HepG2 (cell line): ENCODE measurements at regions not wholly inside any gene's neighbourhood (a gene's known extent, or its start where the extent isn't known, plus 50 kb on each side); places are given as distances from the start of the nearest gene placed in this dataset.

Experiments
- ATF4 ChIP-seq, 2 experiments: fragments of 450-650 bp in 1 of 2; sonication (generic) in 1 of 2; formaldehyde crosslinking; IDR thresholded peaks; 2 replicates each; pipeline versions ENCODE4 v1.5.0 to v1.8.0; 2020 to 2022; ENCODE audit warnings: mild to moderate bottlenecking in 1 of 2, missing genetic modification reagents in 1 of 2
- CEBPG ChIP-seq: IDR thresholded peaks from 2 replicates; pipeline ENCODE4 v1.6.1; 2016
- ETS1 ChIP-seq: sonication (generic); formaldehyde crosslinking; IDR thresholded peaks from 2 replicates; pipeline ENCODE4 v1.4.0; 2020; ENCODE audit warnings: missing genetic modification reagents
- FOXA3 ChIP-seq: IDR thresholded peaks from 2 replicates; pipeline ENCODE4 v1.6.1; 2016; ENCODE audit warnings: missing genetic modification reagents, missing compliant biosample characterization
- PAXIP1 ChIP-seq: sonication (generic); formaldehyde crosslinking; conservative IDR thresholded peaks from 2 replicates; pipeline ENCODE4 v1.4.0; 2020; ENCODE audit warnings: mild to moderate bottlenecking, missing genetic modification reagents, moderate library complexity
- RBM22 ChIP-seq: fragments of 200-400 bp; formaldehyde crosslinking; optimal IDR thresholded peaks from 2 replicates; pipeline ENCODE3; 2017; ENCODE audit warnings: mild to moderate bottlenecking, low read length, moderate library complexity
- RERE ChIP-seq: IDR thresholded peaks from 2 replicates; pipeline ENCODE4 v1.6.1; 2016; ENCODE audit warnings: low read depth, missing genetic modification reagents, missing compliant biosample characterization
- RFXAP ChIP-seq: sonication (generic); formaldehyde crosslinking; IDR thresholded peaks from 2 replicates; pipeline ENCODE4 v1.4.0; 2020; ENCODE audit warnings: missing genetic modification reagents, borderline replicate concordance
- SMARCE1 ChIP-seq: fragments of 450-650 bp; IDR thresholded peaks from 2 replicates; pipeline ENCODE4 v1.6.1; 2017; ENCODE audit warnings: borderline replicate concordance
- ZBTB37 ChIP-seq: sonication (generic); formaldehyde crosslinking; IDR thresholded peaks from 2 replicates; pipeline ENCODE4 v1.4.0; 2020; ENCODE audit warnings: mild to moderate bottlenecking, missing genetic modification reagents
- ZNF232 ChIP-seq: sonication (generic); formaldehyde crosslinking; IDR thresholded peaks from 2 replicates; pipeline ENCODE4 v1.4.0; 2020; ENCODE audit warnings: missing genetic modification reagents, borderline replicate concordance
- ZNF605 ChIP-seq: sonication (generic); formaldehyde crosslinking; IDR thresholded peaks from 2 replicates; pipeline ENCODE4 v1.8.0; 2022; ENCODE audit warnings: mild to moderate bottlenecking, missing genetic modification reagents
- ZNF839 ChIP-seq: sonication (generic); formaldehyde crosslinking; IDR thresholded peaks from 2 replicates; pipeline ENCODE4 v1.4.0; 2020; ENCODE audit warnings: missing genetic modification reagents, mild to moderate bottlenecking, borderline replicate concordance

DNA sequence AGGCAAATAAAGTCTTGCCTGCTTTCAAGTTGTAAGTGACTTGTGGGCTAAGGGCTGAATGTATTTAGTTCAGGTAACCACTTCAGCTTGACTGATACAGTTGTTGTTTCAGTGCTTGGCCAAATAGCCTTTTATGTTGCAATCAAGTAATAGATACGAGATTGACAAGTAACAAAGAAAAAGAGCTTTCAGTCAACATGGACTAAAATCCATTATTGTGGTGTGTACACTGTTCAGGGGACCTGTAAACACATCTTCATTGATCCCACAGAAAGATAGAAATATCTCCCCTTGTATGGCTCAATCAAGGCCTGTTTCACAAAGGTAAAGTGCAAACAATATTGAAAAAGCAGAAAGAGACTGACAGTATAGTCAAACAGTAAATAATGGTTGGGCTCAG, 224.8 kb upstream of the TMCO5A start (continued):
- TF ChIP-seq ETS1 (no peak), CEBPG (0 out of 2 replicates have a peak, but pooled peaks have one; percentile 9), PAXIP1 (CRISPR knock-in tag) (0 out of 2 replicates have a peak, but pooled peaks have one; percentile 23), RERE (CRISPR knock-in tag) (peak; percentile 97), FOXA3 (CRISPR knock-in tag) (peak; percentile 85), RFXAP (no peak), RBM22 (no peak), ZNF839 (CRISPR knock-in tag) (no peak), ZNF605 (CRISPR knock-in tag) (no peak), ATF4 (CRISPR knock-in tag; IDR thresholded peaks at IDR 0.05) (no peak), ZBTB37 (CRISPR knock-in tag) (no peak), SMARCE1 (no peak), ZNF232 (no peak)
